ENCODE measurements at regions not wholly inside any gene's neighbourhood (a gene's known extent, or its start where the extent isn't known, plus 50 kb on each side); places are given as distances from the start of the nearest gene placed in this dataset.

GRCh38 chr2:181340891-181341290, 116.3 kb upstream of the ITGA4 start:
- TF ChIP-seq POU6F1 (CRISPR knock-in tag; IDR thresholded peaks at IDR 0.05; ENCODE audit: borderline replicate concordance, low read depth) (no peak), TCF4 (CRISPR knock-in tag; IDR thresholded peaks at IDR 0.05; ENCODE audit: borderline replicate concordance) (no peak), BACH2 (CRISPR knock-in tag; IDR thresholded peaks at IDR 0.05; ENCODE audit: borderline replicate concordance) (no peak), ZNF8 (CRISPR knock-in tag; IDR thresholded peaks at IDR 0.05) (no peak), TSHZ2 (CRISPR knock-in tag; IDR thresholded peaks at IDR 0.05) (no peak), ESRRG (CRISPR knock-in tag; IDR thresholded peaks at IDR 0.05) (no peak), CSDC2 (CRISPR knock-in tag; IDR thresholded peaks at IDR 0.05) (no peak), ZFP30 (CRISPR knock-in tag; IDR thresholded peaks at IDR 0.05) (no peak), OSR1 (CRISPR knock-in tag; IDR thresholded peaks at IDR 0.05) (no peak), ZFP3 (CRISPR knock-in tag; IDR thresholded peaks at IDR 0.05) (no peak), ISL1 (CRISPR knock-in tag; IDR thresholded peaks at IDR 0.05) (no peak), CREB5 (CRISPR knock-in tag; IDR thresholded peaks at IDR 0.05; ENCODE audit: low read depth) (no peak), PPARA (CRISPR knock-in tag; IDR thresholded peaks at IDR 0.05; ENCODE audit: borderline replicate concordance) (no peak), ARNTL (CRISPR knock-in tag; IDR thresholded peaks at IDR 0.05; ENCODE audit: borderline replicate concordance, low read depth) (no peak), TOX (CRISPR knock-in tag; IDR thresholded peaks at IDR 0.05; ENCODE audit: borderline replicate concordance) (no peak)
- TF ChIP-seq, protein P1, sequence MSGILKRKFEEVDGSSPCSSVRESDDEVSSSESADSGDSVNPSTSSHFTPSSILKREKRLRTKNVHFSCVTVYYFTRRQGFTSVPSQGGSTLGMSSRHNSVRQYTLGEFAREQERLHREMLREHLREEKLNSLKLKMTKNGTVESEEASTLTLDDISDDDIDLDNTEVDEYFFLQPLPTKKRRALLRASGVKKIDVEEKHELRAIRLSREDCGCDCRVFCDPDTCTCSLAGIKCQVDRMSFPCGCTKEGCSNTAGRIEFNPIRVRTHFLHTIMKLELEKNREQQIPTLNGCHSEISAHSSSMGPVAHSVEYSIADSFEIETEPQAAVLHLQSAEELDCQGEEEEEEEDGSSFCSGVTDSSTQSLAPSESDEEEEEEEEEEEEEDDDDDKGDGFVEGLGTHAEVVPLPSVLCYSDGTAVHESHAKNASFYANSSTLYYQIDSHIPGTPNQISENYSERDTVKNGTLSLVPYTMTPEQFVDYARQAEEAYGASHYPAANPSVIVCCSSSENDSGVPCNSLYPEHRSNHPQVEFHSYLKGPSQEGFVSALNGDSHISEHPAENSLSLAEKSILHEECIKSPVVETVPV (CRISPR knock-in tag; IDR thresholded peaks at IDR 0.05), result no peak
- ATAC-seq, result no peak

- TF ChIP-seq PPARA (CRISPR knock-in tag; IDR thresholded peaks at IDR 0.05; ENCODE audit: borderline replicate concordance), result no peak
- no peak for ATAC-seq
These were observed 115.2 kb upstream of the ITGA4 start for GRCh38 chr2:181341855-181342600.

- no peak for ATAC-seq
- TF ChIP-seq ZFP3 (CRISPR knock-in tag; IDR thresholded peaks at IDR 0.05) (no peak), RARB (CRISPR knock-in tag; IDR thresholded peaks at IDR 0.05) (no peak), PATZ1 (CRISPR knock-in tag; IDR thresholded peaks at IDR 0.05; ENCODE audit: borderline replicate concordance) (no peak)
These were observed 108.9 kb upstream of the ITGA4 start for GRCh38 chr2:181348107-181348837.

Measured in SK-N-SH treated with all-trans-retinoic acid at 6 μM for 48 hours (cell line).